ENCODE measurements at regions not wholly inside any gene's neighbourhood (a gene's known extent, or its start where the extent isn't known, plus 50 kb on each side); places are given as distances from the start of the nearest gene placed in this dataset.

GRCh38 chr1:228936881-228937280 lies 201.6 kb downstream of the RHOU start:
- no peaks in the 10 kb centered on the region for H3K36me3 ChIP-seq (ENCODE audit: control insufficient read depth, insufficient read depth, low read length)
- H3K4me3 ChIP-seq (ENCODE audit: low read depth, low read length), result no peak overlapping the region
- no peaks in the 10 kb centered on the region for H3K27me3 ChIP-seq (ENCODE audit: control insufficient read depth, insufficient read depth, low read length)
- no peaks in the 10 kb centered on the region for H3K9me3 ChIP-seq (ENCODE audit: control insufficient read depth, insufficient read depth, low read length)
- H3K9ac ChIP-seq (ENCODE audit: low read depth, low read length), result no peak overlapping the region
- H3K27ac ChIP-seq (ENCODE audit: low read depth, low read length), result no peak overlapping the region
- peaks cover 18% of the 10 kb centered on the region; the same call in 1 of the 2 replicates for H3K4me1 ChIP-seq (ENCODE audit: control insufficient read depth, insufficient read depth, low read length)

GRCh38 chr1:228937351-228937750 lies 202.1 kb downstream of the RHOU start:
- H3K36me3 ChIP-seq (ENCODE audit: control insufficient read depth, insufficient read depth, low read length), result no peaks in the 10 kb centered on the region
- no peaks in the 10 kb centered on the region for H3K27me3 ChIP-seq (ENCODE audit: control insufficient read depth, insufficient read depth, low read length)
- no peak overlapping the region for H3K4me3 ChIP-seq (ENCODE audit: low read depth, low read length)
- no peaks in the 10 kb centered on the region for H3K9me3 ChIP-seq (ENCODE audit: control insufficient read depth, insufficient read depth, low read length)
- no peak overlapping the region for H3K27ac ChIP-seq (ENCODE audit: low read depth, low read length)
- peaks cover 18% of the 10 kb centered on the region; the same call in 1 of the 2 replicates for H3K4me1 ChIP-seq (ENCODE audit: control insufficient read depth, insufficient read depth, low read length)
- no peak overlapping the region for H3K9ac ChIP-seq (ENCODE audit: low read depth, low read length)

DNA sequence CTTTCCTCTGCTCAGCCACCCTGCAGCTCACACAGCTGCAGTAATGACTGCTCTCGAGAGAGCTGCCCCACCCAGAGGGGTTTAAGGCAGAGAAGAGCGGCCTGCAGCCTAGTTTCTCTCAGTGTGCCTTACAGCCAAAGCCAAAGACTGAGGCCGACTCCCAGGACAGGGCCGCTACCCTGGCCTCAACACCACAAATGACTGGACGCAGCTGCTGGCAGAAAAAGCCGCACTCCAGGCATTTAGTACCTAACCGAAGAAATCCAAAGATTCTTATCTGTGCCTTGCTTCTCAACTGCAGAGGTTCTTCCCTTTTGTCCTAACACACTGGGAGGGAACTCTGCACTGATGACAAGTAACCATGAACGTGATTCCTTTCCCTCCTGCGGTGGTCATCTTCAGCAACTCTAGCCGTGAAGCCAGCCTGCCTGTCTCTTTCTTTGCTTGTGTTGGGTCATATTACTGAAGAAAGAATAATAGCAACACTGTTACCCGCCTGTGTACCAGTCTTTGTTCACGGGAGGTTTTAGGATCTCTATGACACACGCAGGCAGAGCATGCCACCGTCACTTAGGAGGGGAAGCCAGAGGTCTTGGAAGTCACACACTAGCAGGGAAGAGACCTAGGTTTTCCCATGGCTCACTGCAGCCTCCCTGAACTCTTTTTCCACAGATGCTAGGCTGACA lies 202.7 kb downstream of the RHOU start:
- Histone ChIP-seq H3K27ac (ENCODE audit: low read depth, low read length) (no peak overlapping the region), H3K27me3 (ENCODE audit: control insufficient read depth, insufficient read depth, low read length) (no peaks in the 10 kb centered on the region), H3K9me3 (ENCODE audit: control insufficient read depth, insufficient read depth, low read length) (no peaks in the 10 kb centered on the region), H3K4me3 (ENCODE audit: low read depth, low read length) (no peak overlapping the region), H3K36me3 (ENCODE audit: control insufficient read depth, insufficient read depth, low read length) (no peaks in the 10 kb centered on the region), H3K4me1 (ENCODE audit: control insufficient read depth, insufficient read depth, low read length) (peaks cover 18% of the 10 kb centered on the region; the same call in 1 of the 2 replicates), H3K9ac (ENCODE audit: low read depth, low read length) (no peak overlapping the region)

DNA sequence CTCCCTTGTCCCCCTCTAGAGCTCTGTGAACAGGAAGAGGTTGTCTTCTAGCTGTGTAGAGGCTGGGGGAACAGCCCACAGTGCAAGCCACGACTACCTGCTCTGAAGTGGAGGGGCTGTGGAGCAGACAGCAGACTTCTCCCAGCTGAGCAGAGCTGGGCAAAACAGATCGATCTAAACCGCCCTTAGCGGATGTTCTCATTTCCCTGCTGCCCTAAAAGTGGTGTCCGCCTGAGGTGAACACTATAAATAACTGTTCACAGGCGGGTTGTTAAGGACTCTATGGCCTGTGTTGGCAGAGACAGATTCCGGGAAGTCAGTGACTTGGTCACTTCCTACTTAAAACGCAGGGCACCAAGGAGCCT lies 203.2 kb downstream of the RHOU start:
- peaks cover 18% of the 10 kb centered on the region; the same call in 1 of the 2 replicates for H3K4me1 ChIP-seq (ENCODE audit: control insufficient read depth, insufficient read depth, low read length)
- no peak overlapping the region for H3K27ac ChIP-seq (ENCODE audit: low read depth, low read length)
- H3K27me3 ChIP-seq (ENCODE audit: control insufficient read depth, insufficient read depth, low read length), result no peaks in the 10 kb centered on the region
- H3K4me3 ChIP-seq (ENCODE audit: low read depth, low read length), result no peak overlapping the region
- no peaks in the 10 kb centered on the region for H3K36me3 ChIP-seq (ENCODE audit: control insufficient read depth, insufficient read depth, low read length)
- H3K9ac ChIP-seq (ENCODE audit: low read depth, low read length), result no peak overlapping the region
- H3K9me3 ChIP-seq (ENCODE audit: control insufficient read depth, insufficient read depth, low read length), result no peaks in the 10 kb centered on the region

- H3K4me1 ChIP-seq (ENCODE audit: control insufficient read depth, insufficient read depth, low read length), result peaks cover 18% of the 10 kb centered on the region; the same call in 1 of the 2 replicates
- no peak overlapping the region for H3K4me3 ChIP-seq (ENCODE audit: low read depth, low read length)
- H3K9ac ChIP-seq (ENCODE audit: low read depth, low read length), result no peak overlapping the region
- no peak overlapping the region for H3K27ac ChIP-seq (ENCODE audit: low read depth, low read length)
- no peaks in the 10 kb centered on the region for H3K9me3 ChIP-seq (ENCODE audit: control insufficient read depth, insufficient read depth, low read length)
- no peaks in the 10 kb centered on the region for H3K27me3 ChIP-seq (ENCODE audit: control insufficient read depth, insufficient read depth, low read length)
- H3K36me3 ChIP-seq (ENCODE audit: control insufficient read depth, insufficient read depth, low read length), result no peaks in the 10 kb centered on the region
Observed at GRCh38 chr1:228939001-228939691, 203.9 kb downstream of the RHOU start.

DNA sequence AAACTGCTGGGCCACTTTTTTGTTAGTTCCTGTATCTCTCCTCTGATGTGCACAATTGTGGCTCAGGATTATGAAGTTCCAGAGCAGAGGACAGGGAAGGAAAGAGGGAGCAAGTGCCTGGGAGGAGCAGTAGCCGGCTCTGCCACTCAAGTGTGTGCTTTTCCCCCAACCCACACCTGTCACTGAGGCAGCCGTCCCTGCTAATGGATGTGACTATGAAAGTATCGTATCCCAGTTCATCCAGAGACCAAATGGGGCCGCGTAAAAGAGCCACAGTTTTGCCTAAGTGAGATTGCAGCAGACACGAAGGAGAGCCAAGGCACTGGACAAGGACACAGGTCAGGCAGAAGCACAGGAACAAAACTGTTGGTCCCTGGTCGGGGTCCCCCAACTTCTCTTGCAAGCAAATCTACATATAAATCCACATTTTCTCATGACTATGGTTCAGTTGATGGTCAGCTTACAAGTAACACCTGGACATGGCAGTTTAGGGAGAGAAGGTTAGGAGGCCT lies 204.7 kb downstream of the RHOU start:
- no peaks in the 10 kb centered on the region for H3K9me3 ChIP-seq (ENCODE audit: control insufficient read depth, insufficient read depth, low read length)
- peaks cover 18% of the 10 kb centered on the region; the same call in 1 of the 2 replicates for H3K4me1 ChIP-seq (ENCODE audit: control insufficient read depth, insufficient read depth, low read length)
- no peak overlapping the region for H3K9ac ChIP-seq (ENCODE audit: low read depth, low read length)
- no peak overlapping the region for H3K4me3 ChIP-seq (ENCODE audit: low read depth, low read length)
- H3K27ac ChIP-seq (ENCODE audit: low read depth, low read length), result no peak overlapping the region
- no peaks in the 10 kb centered on the region for H3K27me3 ChIP-seq (ENCODE audit: control insufficient read depth, insufficient read depth, low read length)
- H3K36me3 ChIP-seq (ENCODE audit: control insufficient read depth, insufficient read depth, low read length), result no peaks in the 10 kb centered on the region

DNA sequence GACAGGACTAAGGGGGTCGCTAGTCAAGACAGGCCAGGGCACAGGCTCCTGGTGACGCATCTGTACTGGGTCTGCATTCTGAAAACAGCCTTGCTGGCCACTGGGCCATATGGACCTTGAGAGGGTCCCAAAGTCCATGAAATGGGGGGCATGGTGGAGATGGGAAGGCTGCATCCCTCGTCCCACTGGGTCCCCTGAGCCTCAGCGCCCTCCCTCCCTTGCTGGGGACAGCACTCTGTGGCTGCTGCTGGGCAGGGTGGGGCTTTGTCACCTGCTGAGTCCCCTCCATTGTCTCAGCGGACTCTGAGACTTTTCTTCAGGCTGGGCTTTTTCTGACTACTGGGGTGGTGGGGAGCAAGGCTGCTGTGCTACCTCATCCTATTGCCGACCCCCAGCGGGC lies 205.2 kb downstream of the RHOU start:
- Histone ChIP-seq H3K4me1 (ENCODE audit: control insufficient read depth, insufficient read depth, low read length) (peaks cover 18% of the 10 kb centered on the region; the same call in 1 of the 2 replicates), H3K27ac (ENCODE audit: low read depth, low read length) (no peak overlapping the region), H3K27me3 (ENCODE audit: control insufficient read depth, insufficient read depth, low read length) (no peaks in the 10 kb centered on the region), H3K4me3 (ENCODE audit: low read depth, low read length) (no peak overlapping the region), H3K9ac (ENCODE audit: low read depth, low read length) (no peak overlapping the region), H3K9me3 (ENCODE audit: control insufficient read depth, insufficient read depth, low read length) (no peaks in the 10 kb centered on the region), H3K36me3 (ENCODE audit: control insufficient read depth, insufficient read depth, low read length) (no peaks in the 10 kb centered on the region)

- Histone ChIP-seq H3K36me3 (ENCODE audit: control insufficient read depth, insufficient read depth, low read length) (no peaks in the 10 kb centered on the region), H3K4me1 (ENCODE audit: control insufficient read depth, insufficient read depth, low read length) (peaks cover 18% of the 10 kb centered on the region; the same call in 1 of the 2 replicates), H3K9ac (ENCODE audit: low read depth, low read length) (no peak overlapping the region), H3K27me3 (ENCODE audit: control insufficient read depth, insufficient read depth, low read length) (no peaks in the 10 kb centered on the region), H3K27ac (ENCODE audit: low read depth, low read length) (no peak overlapping the region), H3K4me3 (ENCODE audit: low read depth, low read length) (no peak overlapping the region), H3K9me3 (ENCODE audit: control insufficient read depth, insufficient read depth, low read length) (no peaks in the 10 kb centered on the region)
Observed at GRCh38 chr1:228940926-228941325, 205.6 kb downstream of the RHOU start.

GRCh38 chr1:228941666-228942065 lies 206.4 kb downstream of the RHOU start:
- Histone ChIP-seq H3K9me3 (ENCODE audit: control insufficient read depth, insufficient read depth, low read length) (no peaks in the 10 kb centered on the region), H3K36me3 (ENCODE audit: control insufficient read depth, insufficient read depth, low read length) (no peaks in the 10 kb centered on the region), H3K4me3 (ENCODE audit: low read depth, low read length) (no peak overlapping the region), H3K27ac (ENCODE audit: low read depth, low read length) (no peak overlapping the region), H3K9ac (ENCODE audit: low read depth, low read length) (no peak overlapping the region), H3K4me1 (ENCODE audit: control insufficient read depth, insufficient read depth, low read length) (peaks cover 18% of the 10 kb centered on the region; the same call in 1 of the 2 replicates), H3K27me3 (ENCODE audit: control insufficient read depth, insufficient read depth, low read length) (no peaks in the 10 kb centered on the region)

GRCh38 chr1:228943436-228943835 lies 208.2 kb downstream of the RHOU start:
- H3K4me1 ChIP-seq (ENCODE audit: control insufficient read depth, insufficient read depth, low read length), result peaks cover 12% of the 10 kb centered on the region; the same call in 1 of the 2 replicates
- no peak overlapping the region for H3K9ac ChIP-seq (ENCODE audit: low read depth, low read length)
- no peak overlapping the region for H3K4me3 ChIP-seq (ENCODE audit: low read depth, low read length)
- no peaks in the 10 kb centered on the region for H3K36me3 ChIP-seq (ENCODE audit: control insufficient read depth, insufficient read depth, low read length)
- no peak overlapping the region for H3K27ac ChIP-seq (ENCODE audit: low read depth, low read length)
- H3K27me3 ChIP-seq (ENCODE audit: control insufficient read depth, insufficient read depth, low read length), result no peaks in the 10 kb centered on the region
- H3K9me3 ChIP-seq (ENCODE audit: control insufficient read depth, insufficient read depth, low read length), result no peaks in the 10 kb centered on the region

DNA sequence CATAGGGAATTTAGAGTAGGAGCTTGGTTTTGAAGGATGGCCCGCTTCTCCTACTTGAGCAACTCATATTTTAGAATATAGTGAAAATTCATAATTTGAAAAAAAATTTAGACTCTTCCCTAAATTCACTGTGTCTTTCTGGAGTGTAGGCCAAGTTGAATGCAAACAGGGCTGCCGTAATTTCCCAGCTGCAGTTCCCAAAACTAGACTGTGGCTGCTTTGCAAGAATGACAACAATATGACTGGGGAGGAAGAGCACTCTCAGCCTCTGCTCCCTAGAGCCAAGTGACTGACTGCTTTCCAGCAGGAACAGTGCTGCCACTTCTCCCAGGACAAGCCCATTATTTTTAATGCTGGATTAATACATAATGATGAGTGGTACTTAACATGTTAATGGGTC lies 209.0 kb downstream of the RHOU start:
- Histone ChIP-seq H3K4me1 (ENCODE audit: control insufficient read depth, insufficient read depth, low read length) (peaks cover 10% of the 10 kb centered on the region; the same call in 1 of the 2 replicates), H3K4me3 (ENCODE audit: low read depth, low read length) (no peak overlapping the region), H3K9me3 (ENCODE audit: control insufficient read depth, insufficient read depth, low read length) (no peaks in the 10 kb centered on the region), H3K27ac (ENCODE audit: low read depth, low read length) (no peak overlapping the region), H3K36me3 (ENCODE audit: control insufficient read depth, insufficient read depth, low read length) (no peaks in the 10 kb centered on the region), H3K27me3 (ENCODE audit: control insufficient read depth, insufficient read depth, low read length) (no peaks in the 10 kb centered on the region), H3K9ac (ENCODE audit: low read depth, low read length) (no peak overlapping the region)
